GM12872 (cell line): ENCODE measurements at regions not wholly inside any gene's neighbourhood (a gene's known extent, or its start where the extent isn't known, plus 50 kb on each side); places are given as distances from the start of the nearest gene placed in this dataset.

Experiments
- TF ChIP-seq, protein P1 (sequence below): IDR thresholded peaks from 3 replicates; pipeline ENCODE4 v1.5.1; 2011; ENCODE audit warnings: low read depth, mild to moderate bottlenecking, low read length, moderate library complexity; ENCODE audit not compliant: insufficient read depth

- TF ChIP-seq, protein P1, sequence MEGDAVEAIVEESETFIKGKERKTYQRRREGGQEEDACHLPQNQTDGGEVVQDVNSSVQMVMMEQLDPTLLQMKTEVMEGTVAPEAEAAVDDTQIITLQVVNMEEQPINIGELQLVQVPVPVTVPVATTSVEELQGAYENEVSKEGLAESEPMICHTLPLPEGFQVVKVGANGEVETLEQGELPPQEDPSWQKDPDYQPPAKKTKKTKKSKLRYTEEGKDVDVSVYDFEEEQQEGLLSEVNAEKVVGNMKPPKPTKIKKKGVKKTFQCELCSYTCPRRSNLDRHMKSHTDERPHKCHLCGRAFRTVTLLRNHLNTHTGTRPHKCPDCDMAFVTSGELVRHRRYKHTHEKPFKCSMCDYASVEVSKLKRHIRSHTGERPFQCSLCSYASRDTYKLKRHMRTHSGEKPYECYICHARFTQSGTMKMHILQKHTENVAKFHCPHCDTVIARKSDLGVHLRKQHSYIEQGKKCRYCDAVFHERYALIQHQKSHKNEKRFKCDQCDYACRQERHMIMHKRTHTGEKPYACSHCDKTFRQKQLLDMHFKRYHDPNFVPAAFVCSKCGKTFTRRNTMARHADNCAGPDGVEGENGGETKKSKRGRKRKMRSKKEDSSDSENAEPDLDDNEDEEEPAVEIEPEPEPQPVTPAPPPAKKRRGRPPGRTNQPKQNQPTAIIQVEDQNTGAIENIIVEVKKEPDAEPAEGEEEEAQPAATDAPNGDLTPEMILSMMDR = no peak
Measured at GRCh38 chr2:128423788-128424165, 105.1 kb upstream of the HS6ST1 start.

- TF ChIP-seq, protein P1 = no peak
Measured at GRCh38 chr2:128424406-128425171, 105.9 kb upstream of the HS6ST1 start.

GRCh38 chr2:128425216-128425615, 106.5 kb upstream of the HS6ST1 start:
- TF ChIP-seq, protein P1 = no peak

DNA sequence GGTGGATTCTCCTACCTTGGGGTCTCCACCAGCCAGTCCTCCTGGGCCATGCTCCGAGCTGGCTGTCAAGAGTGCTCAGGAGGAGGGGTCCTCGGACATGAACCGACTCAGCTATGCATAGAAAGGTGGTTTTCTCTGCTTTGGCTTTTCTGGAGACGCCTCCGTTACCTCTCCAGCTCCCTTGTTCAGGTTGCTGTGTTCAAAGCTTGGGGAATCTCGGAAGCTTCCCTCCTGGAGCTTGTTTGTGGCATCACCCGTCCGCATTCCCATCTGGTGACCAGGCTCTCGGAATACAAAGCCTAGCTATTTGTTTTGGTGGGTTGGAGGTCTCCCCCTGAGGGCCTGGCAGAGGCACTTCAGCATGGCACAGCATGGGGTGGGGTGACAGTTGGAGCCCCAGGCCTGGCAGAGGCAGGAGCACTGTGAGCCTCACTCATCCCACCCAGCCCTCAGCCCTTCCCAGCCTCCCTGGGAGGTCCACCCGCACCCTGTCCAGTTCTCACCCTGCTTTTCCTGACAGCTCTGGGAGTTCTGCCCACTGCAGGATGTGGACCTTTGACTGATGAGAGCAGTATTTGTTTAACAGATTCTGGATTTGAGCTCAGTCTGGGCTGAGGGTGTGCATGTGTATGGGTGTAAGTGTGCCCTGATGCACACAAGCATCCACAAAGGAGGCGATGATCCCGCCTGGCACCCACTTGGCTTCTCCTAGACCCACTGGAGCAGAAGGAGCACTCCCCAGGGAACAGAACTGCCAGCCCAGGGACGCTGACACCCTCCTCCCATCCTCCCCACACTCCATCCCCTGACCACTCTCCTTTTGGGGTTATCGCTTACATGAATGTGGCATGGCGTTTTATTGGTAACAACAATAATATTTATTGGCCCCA, 107.3 kb upstream of the HS6ST1 start:
- TF ChIP-seq, protein P1 = no peak

- TF ChIP-seq, protein P1 = no peak
Measured at GRCh38 chr2:128427413-128427755, 108.7 kb upstream of the HS6ST1 start.

DNA sequence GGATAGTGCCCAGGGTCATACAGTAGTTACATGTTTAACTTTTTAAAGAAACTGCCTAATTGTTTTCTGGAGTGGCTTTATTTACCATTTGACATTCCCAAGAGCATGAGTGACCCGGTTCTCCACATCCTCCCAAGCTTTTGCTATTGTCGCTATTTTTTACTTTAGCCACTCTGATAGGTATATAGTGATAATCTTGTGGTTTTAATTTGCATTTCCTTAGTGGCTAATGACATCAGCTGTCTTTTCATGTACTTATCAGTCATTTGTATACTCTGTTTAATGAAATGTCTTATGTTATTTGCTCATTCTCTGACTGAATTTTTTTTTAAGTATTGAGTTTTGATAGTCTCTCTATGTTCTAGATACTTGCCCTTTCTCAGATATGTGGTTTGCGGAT, 109.7 kb upstream of the HS6ST1 start:
- TF ChIP-seq, protein P1 = no peak

DNA sequence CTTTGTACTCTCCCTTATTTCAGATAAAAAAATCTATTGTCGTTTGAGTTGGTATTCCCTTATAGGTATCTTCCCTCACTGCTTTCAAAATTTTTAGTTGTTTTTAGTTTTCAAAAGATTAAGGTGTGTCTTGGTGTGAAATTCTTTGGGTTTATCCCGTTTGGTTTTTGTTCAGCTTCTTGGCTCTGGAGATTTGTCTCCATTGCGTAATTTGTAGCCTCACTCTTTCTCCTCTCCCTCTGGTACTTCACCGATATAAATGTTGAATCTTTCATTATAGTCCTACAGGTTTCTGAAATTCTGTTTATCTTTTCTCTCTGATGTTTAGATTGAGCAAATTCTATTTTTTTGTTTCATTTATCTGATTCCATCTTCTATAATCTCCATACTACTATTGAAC, 113.8 kb upstream of the HS6ST1 start:
- TF ChIP-seq, protein P1 = no peak
